ENCODE measurements at regions not wholly inside any gene's neighbourhood (a gene's known extent, or its start where the extent isn't known, plus 50 kb on each side); places are given as distances from the start of the nearest gene placed in this dataset.

DNA sequence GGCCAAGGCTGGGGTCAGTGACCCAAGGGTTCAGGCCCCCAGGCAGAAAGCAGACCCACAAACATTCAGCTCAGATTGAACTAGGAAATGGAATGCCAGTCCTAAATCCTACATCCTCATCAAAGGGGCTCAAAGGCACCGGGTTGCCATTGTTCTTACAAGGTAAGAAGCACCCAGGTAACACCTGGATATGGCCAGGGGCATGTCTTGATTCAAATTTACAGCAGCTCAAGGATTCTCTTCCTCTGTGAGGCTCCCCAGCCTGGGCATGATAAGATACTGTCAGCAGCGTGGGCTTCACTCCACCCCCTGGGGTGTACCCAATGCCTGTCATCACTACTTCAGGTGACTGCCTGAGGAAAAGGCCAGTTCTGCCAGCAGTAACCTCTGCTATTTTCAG, 92.1 kb upstream of the FSTL4 start:
- no peak for DNase-seq

DNA sequence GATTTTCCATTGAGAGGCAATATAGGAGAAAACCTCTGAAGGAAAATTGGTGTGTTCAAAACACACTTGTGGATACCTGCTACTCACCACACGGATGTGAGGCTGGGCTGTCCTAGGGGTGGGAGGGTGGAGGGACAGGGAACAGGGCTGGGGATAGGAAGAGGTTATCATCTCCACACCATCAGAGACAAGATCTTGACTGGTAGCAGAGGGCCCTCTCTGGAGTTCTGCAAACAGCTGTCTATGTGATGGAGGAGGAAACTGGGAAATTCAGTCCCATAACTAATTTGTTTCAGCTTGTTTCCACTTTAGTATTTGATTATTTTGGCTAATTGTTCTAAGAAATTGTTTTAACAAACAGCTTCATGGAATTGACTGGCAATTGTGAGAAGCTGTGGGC, 91.6 kb upstream of the FSTL4 start:
- no peak for DNase-seq

DNA sequence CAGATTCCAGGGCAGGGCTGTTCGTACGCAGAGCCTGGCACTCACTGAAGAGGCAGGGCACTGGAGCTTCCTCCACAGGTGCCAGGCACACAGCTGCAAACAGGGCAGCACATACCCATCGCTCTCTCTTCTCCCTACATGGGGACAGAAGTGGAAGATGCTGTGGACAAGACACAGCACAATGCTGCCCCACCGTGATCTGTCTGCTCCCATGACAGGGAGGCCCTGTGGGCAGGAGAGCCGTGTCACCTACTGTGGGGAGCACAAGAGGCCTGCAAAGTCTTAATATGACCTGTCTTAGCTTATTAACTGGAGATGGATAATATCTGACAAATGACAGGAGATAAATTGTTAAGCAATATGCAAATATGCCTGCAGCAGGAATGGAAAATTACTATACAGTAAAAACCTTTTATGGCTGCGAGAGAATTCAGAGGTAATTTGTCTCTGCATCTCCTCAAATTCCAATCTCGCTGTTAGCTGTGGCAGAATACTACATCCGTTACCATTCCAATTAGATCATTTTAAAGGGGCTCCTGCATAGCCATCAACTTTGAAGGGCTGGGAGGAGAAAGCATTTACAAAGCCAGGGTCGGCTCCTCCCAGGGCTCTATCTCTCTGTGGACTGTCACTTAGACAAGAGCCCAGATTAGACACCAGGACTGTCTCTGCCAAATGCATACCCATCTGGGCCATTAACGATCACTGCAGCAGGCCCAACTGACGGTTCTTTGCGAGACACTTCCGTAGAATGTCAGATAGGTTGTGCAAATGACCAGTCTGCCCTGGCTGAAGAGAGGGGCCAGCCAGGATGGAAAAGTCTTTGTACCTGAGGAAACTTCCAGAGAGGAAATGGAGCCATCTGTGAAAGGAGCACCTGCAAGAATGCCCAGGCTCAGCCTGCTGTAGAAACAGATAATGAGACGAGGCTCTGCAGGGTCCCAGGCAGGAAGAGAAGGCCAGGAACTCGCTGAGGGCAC, 90.7 kb upstream of the FSTL4 start:
- DNase-seq = no peak

DNA sequence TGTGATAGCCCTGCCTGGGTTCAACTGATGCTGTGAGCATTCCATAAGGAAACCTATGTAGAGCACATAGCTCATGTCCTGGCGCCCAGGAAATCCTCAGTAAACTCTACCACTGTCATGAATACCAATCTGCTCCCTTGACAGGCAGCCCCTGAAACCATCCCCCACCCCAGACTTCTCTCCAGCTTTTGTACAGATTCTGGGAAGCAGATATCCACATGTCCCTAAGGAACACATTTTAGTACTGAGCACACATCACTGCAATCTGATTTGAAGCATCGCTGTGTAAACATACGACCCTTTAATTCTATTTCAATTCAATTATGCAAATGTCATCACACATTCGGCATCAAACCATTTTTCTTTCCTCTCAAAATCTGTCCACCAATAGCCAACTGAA, 89.5 kb upstream of the FSTL4 start:
- no peak for DNase-seq

DNA sequence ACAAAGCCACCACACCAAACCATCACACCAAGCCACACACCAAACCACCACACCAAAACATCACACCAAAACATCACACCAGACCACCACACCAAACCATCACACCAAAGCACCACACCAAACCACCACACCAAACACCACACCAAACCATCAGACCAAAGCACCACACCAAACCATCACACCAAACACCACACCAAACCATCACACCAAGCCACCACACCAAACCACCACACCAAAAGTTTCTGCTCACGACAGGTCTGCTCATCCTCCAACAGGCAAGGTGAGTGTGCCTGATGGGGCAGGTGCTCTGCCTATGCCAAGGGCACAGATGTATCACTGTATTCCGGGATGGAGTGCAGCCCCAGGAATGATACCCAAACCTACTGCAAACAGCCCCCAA, 87.9 kb upstream of the FSTL4 start:
- no peak for DNase-seq

DNA sequence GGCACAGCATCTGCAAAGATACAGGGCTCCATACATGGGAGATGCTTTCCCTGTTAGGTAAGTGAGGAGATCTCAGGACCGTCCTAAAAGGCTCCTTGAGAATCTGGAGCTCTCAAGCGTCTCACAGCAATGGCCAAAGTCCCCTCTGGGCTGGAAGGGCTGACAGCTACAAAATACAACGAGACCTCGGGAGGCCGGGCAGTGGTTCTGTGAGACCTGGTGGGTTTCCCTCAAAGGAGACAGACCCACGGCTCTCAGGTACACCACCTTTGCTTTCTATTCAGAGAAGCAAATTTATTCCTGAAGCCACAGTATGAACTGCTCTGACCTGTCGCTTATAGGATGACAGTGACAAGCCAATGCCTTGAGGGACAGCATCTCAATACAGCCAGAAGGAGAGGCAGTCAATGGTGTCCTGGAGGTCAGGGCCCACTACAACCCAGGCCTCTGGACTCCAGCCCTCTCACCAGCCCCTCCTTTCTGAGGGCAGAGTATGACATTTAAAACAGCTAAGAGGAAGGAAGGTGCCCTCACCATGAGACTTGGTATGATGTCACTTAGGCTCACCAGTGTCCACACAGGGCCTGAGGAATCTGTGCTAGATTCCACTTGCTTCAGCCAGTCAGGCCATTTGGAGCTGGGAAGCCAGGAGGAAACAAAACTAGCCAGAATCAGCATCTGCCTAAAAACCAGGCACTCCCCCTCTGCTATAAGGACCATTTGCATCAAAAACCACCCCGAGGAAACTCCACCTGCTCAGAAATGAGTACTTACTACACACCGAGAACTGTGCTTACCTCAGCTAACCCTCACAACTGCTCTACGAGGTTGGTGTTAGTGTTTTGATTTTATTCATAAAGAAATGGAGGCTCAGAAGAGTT, 86.5 kb upstream of the FSTL4 start:
- no peak for DNase-seq

DNA sequence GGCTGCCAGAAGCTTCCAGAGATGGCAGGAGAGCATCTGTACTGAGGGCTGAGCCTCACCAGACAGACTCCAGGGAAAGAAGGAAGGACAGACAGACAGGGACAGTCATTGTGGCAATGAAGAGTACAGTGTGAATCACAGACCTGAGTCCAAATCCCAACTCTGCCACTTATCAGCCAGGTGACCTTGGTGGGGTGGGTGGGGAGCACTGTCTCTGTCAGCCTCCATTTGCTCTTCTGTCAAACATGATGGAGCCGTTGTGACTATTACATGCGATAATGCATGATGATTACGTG, 85.9 kb upstream of the FSTL4 start:
- no peak for DNase-seq

DNA sequence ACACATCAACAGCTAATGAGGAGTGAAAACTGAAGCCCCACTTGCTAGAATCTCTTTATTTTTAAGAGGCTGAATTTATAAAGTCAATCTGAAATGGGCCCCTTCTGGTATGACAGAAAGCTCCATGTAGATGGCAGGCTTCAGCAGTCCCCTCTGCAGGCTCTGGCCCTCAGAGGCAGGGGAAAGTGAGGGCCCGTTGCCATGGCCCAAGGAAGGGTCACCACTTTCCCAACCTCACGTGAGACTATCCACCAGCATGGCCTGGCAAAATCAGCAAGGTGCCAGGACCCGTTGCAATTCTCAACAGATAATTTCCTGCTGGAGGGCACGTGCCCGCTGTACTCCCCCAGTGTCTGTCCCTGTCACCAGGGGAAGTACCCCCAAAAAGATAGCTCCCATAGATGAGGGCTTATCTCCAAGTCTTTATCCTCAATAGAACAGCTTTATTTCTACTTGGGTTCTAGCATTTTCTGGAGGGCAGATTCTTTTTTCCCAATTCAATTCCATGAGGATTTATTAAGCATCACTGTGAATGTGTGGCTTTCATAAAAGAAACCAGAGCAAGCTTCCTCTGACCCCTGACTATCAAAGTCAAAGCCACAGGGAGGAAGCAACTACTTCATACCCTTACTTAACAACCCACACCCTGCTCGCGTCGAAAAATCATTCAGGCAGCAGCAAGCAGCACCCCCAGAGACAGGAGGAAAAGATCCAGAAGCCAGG, 85.4 kb upstream of the FSTL4 start:
- DNase-seq = no peak

DNA sequence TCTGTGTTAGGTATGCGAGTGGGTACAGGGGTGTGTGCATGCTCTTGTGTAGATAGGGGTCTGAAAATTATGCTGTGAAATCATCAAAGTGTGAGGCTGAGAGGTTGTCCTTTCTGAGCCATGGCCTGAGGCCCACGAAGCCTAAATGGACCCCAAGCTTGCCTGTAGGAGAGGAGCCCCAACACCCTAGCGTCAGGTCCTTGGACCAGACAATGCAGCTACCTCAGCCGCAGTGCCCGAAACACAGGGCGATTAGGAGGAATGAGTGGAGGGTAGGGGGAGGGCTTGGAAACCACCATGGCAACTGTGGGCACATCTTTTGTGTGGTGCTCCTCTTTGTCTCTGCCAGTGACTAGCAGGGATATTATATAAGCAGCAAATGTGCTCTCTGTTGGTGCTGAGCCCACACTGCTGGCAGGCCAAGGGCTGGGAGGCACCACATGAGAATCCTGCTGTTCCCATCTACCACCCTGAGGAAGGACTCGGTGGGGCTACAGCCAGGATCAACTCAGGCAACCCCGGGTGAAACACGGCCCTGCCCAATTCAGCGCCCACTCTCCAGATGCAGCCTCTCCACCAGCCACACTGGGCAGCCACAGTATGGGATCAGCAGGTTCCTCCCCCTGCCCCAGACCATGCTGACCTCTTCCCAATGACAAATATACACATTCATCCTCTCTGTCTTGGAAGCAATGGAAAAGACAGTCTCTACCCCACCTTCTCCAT, 84.6 kb upstream of the FSTL4 start:
- peak; percentile 0 for DNase-seq

DNA sequence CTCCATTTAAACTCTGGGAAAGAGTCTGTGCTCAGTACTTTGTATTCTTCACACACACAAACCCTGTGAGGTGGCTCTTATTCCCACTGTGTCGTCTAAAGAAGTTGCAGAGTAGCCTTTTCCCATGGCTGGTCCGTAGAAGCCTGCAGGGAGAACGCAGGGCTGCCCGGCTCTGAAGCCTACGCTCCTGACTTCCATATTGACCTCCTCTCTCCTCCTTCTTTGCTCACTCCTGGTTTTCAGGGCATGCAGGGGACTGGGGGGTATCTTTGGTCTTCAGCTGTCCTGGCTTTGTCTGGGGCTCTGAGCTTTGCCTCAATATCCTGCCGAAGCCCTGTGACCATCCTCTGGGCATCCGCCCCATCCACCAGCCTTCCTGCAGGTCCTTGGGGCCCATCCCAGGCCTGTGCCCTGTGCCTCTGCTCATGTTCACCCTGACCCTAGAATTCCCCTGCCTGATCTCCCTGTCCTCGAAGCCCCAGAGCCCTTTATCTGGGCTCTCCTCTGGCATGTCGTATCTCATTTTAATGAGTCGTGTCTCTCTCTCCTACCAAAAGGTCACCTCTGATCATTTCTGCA, 83.8 kb upstream of the FSTL4 start:
- DNase-seq = no peak

DNA sequence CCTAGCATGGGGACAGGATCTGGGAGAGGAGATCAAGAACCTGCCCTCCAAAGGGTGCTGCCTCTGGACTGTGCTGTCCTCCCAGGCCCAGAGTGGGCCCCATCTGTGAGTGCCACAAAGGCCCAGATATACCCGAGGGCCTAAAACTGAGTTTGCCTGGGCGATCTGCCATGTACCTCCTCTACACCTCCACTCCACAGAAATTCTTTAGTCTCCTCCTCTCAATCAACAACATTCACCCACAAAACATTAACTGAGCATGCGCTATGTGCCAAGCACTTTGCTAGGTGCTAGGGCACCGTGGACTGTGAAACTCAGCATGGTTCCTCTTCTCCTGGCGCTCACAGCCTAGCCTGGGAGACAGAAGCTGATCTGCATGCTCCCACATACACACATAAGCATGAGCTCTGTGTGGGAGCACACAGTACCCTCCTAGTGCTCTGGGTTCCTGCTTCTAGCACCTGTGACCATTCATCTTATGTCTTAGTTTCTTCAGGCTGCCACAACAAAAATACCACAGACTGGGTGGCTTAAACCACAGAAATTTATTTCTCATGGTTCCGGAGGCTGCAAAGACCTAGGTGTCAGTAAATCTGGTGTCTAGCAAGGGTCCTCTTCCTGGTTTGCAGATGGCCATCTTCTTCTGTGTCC, 82.0 kb upstream of the FSTL4 start:
- no peak for DNase-seq

DNA sequence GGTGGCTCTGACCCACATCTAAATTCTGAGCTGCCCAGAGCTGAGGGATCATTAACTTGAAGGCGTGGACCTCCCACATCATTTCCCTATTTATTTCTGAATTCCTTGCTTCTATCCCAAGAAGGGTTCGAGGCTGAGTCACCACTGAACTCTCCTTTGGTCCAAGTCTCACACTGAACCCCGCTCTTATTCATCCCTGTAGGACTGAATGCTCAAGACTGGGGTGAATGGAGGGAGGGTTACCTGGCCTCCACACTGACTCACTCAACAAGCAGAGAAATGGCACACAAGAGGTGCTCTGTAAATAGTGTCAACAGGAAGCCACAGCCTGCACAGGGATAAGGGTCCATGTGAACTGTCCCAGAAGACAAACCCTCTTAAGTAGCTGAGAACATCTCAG, 79.1 kb upstream of the FSTL4 start:
- DNase-seq = no peak

DNA sequence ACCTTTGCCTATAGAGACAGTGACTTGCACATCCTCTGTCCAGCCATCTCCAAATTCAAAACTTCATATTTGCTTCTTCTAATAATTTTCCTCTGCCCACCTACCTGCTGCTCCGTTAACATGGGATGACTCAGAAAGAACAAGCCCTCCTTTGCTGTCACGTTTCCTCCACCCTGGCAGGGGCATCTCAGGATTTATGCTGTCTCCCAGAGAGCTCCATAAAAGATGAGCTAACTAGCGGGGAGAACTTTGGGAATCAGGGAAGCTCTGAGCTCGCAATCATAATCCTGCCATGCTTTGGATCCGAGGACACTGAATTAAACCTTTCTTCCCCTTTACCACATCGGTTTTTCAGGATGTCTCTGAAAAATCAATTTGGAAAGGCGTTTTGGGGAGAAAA, 78.4 kb upstream of the FSTL4 start:
- no peak for DNase-seq

DNA sequence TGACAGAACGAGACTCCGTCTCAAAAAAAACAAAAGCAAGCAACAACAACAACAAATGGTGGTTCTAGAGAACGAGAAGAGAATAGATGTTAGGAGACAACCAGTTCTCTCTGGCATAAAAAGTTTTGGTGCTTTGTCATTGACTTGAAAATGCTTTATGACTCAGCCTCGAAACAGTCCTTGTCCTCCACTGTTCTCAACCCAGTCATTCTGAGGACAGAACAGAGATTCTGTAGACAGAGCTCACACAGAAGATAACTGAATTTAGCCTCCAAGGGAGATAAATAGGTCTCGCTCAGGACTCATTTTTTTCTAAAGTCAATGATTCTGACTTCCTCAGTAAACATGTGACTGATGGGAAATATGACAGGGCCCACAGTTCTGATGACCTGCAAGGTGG, 76.0 kb upstream of the FSTL4 start:
- no peak for DNase-seq

DNA sequence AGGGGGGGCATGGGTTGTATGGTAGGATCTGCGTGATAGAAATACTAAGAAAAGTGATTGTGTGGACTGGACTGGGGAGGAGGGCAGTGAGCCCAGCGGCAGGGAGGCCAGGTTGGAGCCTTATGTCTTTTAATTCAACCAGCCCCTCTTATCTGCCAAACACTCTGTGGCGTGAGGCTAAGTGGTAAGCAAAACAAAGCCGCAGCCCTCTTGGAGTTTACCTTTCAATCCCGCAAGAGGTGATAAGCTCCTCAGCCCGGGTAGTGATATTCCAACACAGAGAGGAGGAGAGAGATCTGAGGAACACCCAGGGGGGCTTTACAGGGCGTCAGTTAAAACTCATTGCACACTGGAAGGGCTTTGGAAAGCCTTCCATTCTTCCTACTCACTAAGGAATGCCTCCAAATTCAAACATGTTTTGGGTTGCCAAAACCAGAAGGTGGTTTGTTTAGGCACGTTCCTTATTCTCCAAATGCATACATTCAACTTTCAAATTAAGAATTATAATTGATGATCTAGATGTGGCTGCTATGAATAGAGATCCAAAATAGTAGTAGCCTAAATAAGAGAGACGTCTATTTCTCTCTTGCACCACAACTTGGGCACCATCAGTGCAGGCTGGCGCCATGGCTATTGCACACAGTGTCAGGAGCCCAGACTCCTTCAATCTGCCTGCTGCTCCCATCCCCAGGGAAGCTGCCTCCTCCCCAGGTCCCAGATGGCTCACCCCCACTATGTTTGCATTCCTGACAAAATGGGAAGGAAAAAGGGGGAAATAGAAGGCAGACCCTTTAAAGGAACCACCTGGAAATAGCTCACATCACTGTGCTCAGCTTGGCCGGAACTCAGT, 75.1 kb upstream of the FSTL4 start:
- no peak for DNase-seq

DNA sequence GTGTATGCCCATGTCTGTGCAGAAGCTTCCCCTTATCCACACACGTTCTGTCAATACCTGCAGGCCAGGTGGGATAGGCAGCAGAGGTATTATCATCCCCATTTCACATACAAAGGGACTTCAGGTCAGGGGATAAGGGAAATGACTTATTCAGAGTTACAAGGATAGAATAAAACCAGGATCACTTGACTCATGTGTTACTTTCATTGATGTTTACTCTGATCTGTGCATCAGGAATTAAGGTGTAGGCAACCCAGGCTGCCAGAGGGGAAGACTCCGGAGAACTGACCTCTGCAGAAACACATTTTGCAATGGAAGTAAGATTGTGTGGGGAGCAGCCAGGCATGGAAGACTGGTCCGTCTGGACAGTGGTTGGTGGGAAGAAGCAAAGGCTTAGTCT, 74.2 kb upstream of the FSTL4 start:
- DNase-seq = no peak

DNA sequence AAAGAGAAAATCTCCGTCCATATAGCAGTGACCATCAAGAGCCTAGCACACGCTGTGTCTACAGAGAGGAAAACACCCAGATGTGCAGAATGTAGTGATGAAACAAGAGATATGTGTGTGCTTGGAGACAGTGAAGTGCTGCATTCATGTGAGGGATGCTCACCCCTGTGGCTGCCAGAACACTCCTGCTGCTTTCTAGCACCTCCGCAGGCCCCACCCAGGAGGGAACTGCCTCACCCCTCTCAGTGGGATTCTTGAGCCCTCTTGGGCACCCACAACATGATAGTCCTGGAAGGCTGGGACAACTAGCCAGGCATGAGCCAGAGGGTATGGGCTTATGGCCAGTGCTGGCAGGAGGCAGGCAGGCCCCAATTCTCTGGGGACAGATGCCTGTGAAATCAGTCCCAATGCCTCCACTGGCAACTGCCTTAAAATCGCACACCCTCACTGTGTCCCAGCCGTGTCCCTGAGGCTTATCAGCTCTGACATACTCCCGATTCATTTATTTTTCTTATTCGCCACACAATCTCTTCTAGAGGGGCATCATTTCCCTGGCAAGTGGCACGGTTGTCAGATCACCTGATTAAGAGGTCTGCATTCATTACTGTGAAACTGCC, 73.2 kb upstream of the FSTL4 start:
- no peak for DNase-seq

DNA sequence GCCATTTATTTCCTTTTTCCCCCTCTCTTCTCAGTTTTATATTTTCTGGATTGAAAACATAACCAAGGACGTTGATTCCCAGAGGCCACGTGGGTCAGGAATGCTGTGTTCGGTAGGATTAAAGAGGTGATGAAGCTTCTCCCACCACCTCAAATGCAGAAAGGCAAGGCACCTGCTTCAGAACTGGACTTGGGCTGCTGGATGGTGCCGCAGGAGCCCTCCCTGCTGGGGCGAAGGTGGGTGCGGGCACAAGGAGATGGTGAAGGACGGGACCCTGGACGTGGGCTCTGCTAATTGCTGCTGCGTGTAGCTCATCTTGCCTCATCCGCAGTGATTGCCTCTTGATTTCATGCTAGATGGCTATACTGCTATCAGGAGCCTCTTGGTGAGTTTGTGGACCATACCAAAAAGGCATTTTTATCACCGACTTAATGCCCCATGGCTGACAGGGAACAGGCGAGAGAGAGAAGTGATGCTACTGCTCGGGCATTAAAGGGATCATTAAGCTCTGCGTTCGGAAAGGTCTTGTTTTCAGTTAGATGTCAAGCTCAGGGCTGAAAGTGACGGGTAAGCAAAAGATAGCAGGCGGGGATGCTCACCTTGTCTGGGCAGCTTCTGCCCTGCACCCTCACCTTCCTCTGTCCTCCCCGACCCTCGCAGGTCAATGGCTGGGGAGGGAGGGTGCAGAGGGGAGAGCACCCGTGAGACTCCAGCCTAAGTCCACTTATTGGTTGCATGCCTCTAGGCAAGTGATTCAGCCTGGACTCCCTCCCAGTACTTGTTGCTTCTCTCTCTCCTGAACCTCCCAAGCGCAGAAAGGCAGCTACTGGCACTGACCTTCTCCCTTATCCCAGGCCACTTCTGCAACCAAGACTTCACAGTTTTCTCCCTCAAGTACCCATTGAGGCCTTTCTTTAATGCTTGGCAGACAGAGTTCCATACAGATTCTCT, 71.6 kb upstream of the FSTL4 start:
- no peak for DNase-seq

DNA sequence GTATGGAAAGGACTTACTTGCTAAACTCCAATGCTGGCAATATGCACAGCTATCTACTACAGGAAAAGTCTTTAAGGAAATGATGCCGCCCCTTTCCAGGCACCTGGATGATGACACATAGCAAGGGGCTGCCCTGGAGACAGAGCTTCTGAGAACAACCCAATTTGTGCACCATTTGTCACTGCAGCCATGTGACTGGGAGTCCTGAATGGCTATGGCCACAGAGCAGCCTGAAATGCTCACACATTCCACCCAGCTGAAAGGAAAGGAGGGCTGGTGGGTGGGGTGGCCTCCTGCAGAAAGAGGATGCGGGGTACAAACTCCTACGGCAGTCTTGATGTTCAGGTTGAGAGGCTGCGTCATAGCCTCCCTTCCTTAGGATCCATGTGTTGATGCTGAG, 70.1 kb upstream of the FSTL4 start:
- DNase-seq = no peak

All from NCI-H1436 treated with DMSO at 0.1 percent for 48 hours (cell line).